ENCODE measurements at regions not wholly inside any gene's neighbourhood (a gene's known extent, or its start where the extent isn't known, plus 50 kb on each side); places are given as distances from the start of the nearest gene placed in this dataset.

GRCh38 chr15:62625429-62626033, 417.0 kb upstream of the TPM1 start:
- H2AFZ ChIP-seq (ENCODE audit: low read length): no peak overlapping the region
- no peak for TF ChIP-seq CTCF (conservative IDR thresholded peaks at IDR 0.05 in 1 of 2, IDR thresholded peaks at IDR 0.05 in 1 of 2; ENCODE audit: low read depth in 1 of 2, low read length in 2 of 2)
- TF ChIP-seq EZH2 (IDR thresholded peaks at IDR 0.05; ENCODE audit: low read length, missing control alignments): no peak

GRCh38 chr15:62626903-62627302, 415.6 kb upstream of the TPM1 start:
- peak in 1 of 2 donors; percentile 36 for DNase-seq (ENCODE audit: low read depth in 2 of 2)
- no peak overlapping the region for H3K9ac ChIP-seq (ENCODE audit: insufficient read depth, low read length)
- no peak overlapping the region for H3K4me3 ChIP-seq (replicated peaks in 1 of 4; ENCODE audit: control extremely low read depth in 1 of 4, insufficient read depth in 1 of 4, low read depth in 3 of 4, low read length in 4 of 4)
- no peak overlapping the region for H3K27ac ChIP-seq (ENCODE audit: insufficient read depth, low read length)
- H3K4me2 ChIP-seq (ENCODE audit: extremely low read depth, insufficient read depth, low read length): no peak overlapping the region
- H3K27me3 ChIP-seq (ENCODE audit: control insufficient read depth, insufficient read depth, low read length): no peaks in the 10 kb centered on the region
- peaks cover 9% of the 10 kb centered on the region for H3K4me1 ChIP-seq (ENCODE audit: control insufficient read depth, extremely low read depth, insufficient read depth, low read length)
- H3K36me3 ChIP-seq (ENCODE audit: control insufficient read depth, insufficient read depth, low read length): no peaks in the 10 kb centered on the region
- no peak for TF ChIP-seq CTCF (conservative IDR thresholded peaks at IDR 0.05 in 1 of 2, IDR thresholded peaks at IDR 0.05 in 1 of 2; ENCODE audit: low read depth in 1 of 2, low read length in 2 of 2)
- no peak for TF ChIP-seq EZH2 (IDR thresholded peaks at IDR 0.05; ENCODE audit: low read length, missing control alignments)
- H3K79me2 ChIP-seq (ENCODE audit: control insufficient read depth, insufficient read depth, low read length): no peaks in the 10 kb centered on the region
- H4K20me1 ChIP-seq (ENCODE audit: control insufficient read depth, extremely low read depth, insufficient read depth, low read length): no peaks in the 10 kb centered on the region
- H2AFZ ChIP-seq (ENCODE audit: low read length): no peak overlapping the region
- no peaks in the 10 kb centered on the region for H3K9me3 ChIP-seq (ENCODE audit: control insufficient read depth, insufficient read depth, low read depth, low read length)

More at GRCh38 chr15:62625429-62626033, 417.0 kb upstream of the TPM1 start:
- peak; percentile 27 to 37 for DNase-seq (ENCODE audit: low read depth in 2 of 2)
- Histone ChIP-seq H3K79me2 (ENCODE audit: control insufficient read depth, insufficient read depth, low read length) (no peaks in the 10 kb centered on the region), H3K9ac (ENCODE audit: insufficient read depth, low read length) (no peak overlapping the region), H3K36me3 (ENCODE audit: control insufficient read depth, insufficient read depth, low read length) (no peaks in the 10 kb centered on the region), H3K27ac (ENCODE audit: insufficient read depth, low read length) (peak overlapping the region; percentile 74), H3K4me1 (ENCODE audit: control insufficient read depth, extremely low read depth, insufficient read depth, low read length) (peaks cover 9% of the 10 kb centered on the region), H3K4me2 (ENCODE audit: extremely low read depth, insufficient read depth, low read length) (peak overlapping the region; percentile 65), H4K20me1 (ENCODE audit: control insufficient read depth, extremely low read depth, insufficient read depth, low read length) (no peaks in the 10 kb centered on the region), H3K9me3 (ENCODE audit: control insufficient read depth, insufficient read depth, low read depth, low read length) (no peaks in the 10 kb centered on the region), H3K4me3 (replicated peaks in 1 of 4; ENCODE audit: control extremely low read depth in 1 of 4, insufficient read depth in 1 of 4, low read depth in 3 of 4, low read length in 4 of 4) (peak overlapping the region in 1 of 4 experiments; percentile 44), H3K27me3 (ENCODE audit: control insufficient read depth, insufficient read depth, low read length) (no peaks in the 10 kb centered on the region)

- H3K27ac ChIP-seq (ENCODE audit: insufficient read depth, low read length): no peak overlapping the region
- H3K4me2 ChIP-seq (ENCODE audit: extremely low read depth, insufficient read depth, low read length): no peak overlapping the region
- no peak overlapping the region for H3K4me3 ChIP-seq (replicated peaks in 1 of 4; ENCODE audit: control extremely low read depth in 1 of 4, insufficient read depth in 1 of 4, low read depth in 3 of 4, low read length in 4 of 4)
- H3K9me3 ChIP-seq (ENCODE audit: control insufficient read depth, insufficient read depth, low read depth, low read length): no peaks in the 10 kb centered on the region
- no peak overlapping the region for H2AFZ ChIP-seq (ENCODE audit: low read length)
- no peaks in the 10 kb centered on the region for H3K27me3 ChIP-seq (ENCODE audit: control insufficient read depth, insufficient read depth, low read length)
- TF ChIP-seq EZH2 (IDR thresholded peaks at IDR 0.05; ENCODE audit: low read length, missing control alignments) (no peak), CTCF (conservative IDR thresholded peaks at IDR 0.05 in 1 of 2, IDR thresholded peaks at IDR 0.05 in 1 of 2; ENCODE audit: low read depth in 1 of 2, low read length in 2 of 2) (no peak)
- H3K79me2 ChIP-seq (ENCODE audit: control insufficient read depth, insufficient read depth, low read length): no peaks in the 10 kb centered on the region
- H3K36me3 ChIP-seq (ENCODE audit: control insufficient read depth, insufficient read depth, low read length): no peaks in the 10 kb centered on the region
- no peak overlapping the region for H3K9ac ChIP-seq (ENCODE audit: insufficient read depth, low read length)
- H3K4me1 ChIP-seq (ENCODE audit: control insufficient read depth, extremely low read depth, insufficient read depth, low read length): no peaks in the 10 kb centered on the region
- no peak for DNase-seq (ENCODE audit: low read depth in 2 of 2)
- H4K20me1 ChIP-seq (ENCODE audit: control insufficient read depth, extremely low read depth, insufficient read depth, low read length): no peaks in the 10 kb centered on the region
Observed at GRCh38 chr15:62631076-62631724, 411.3 kb upstream of the TPM1 start.

All from fibroblast of lung (primary cell).